ENCODE measurements at regions not wholly inside any gene's neighbourhood (a gene's known extent, or its start where the extent isn't known, plus 50 kb on each side); places are given as distances from the start of the nearest gene placed in this dataset.

- Mint-ChIP-seq H3K36me3 (peaks cover 2% of the 10 kb centered on the region), H3K9me3 (peaks cover 6% of the 10 kb centered on the region), H3K4me3 (no peak overlapping the region), H3K27me3 (no peaks in the 10 kb centered on the region), H3K27ac (no peak overlapping the region), H3K4me1 (peaks cover 1% of the 10 kb centered on the region)
- no peak for DNase-seq
Measured at GRCh38 chrX:78384486-78384885, 57.1 kb upstream of the CYSLTR1 start.

GRCh38 chrX:78383594-78383993 lies 56.2 kb upstream of the CYSLTR1 start:
- Mint-ChIP-seq H3K4me1 (peaks cover 5% of the 10 kb centered on the region), H3K36me3 (peaks cover 2% of the 10 kb centered on the region), H3K9me3 (peaks cover 2% of the 10 kb centered on the region), H3K27ac (no peak overlapping the region), H3K4me3 (no peak overlapping the region), H3K27me3 (no peaks in the 10 kb centered on the region)
- no peak for DNase-seq

DNA sequence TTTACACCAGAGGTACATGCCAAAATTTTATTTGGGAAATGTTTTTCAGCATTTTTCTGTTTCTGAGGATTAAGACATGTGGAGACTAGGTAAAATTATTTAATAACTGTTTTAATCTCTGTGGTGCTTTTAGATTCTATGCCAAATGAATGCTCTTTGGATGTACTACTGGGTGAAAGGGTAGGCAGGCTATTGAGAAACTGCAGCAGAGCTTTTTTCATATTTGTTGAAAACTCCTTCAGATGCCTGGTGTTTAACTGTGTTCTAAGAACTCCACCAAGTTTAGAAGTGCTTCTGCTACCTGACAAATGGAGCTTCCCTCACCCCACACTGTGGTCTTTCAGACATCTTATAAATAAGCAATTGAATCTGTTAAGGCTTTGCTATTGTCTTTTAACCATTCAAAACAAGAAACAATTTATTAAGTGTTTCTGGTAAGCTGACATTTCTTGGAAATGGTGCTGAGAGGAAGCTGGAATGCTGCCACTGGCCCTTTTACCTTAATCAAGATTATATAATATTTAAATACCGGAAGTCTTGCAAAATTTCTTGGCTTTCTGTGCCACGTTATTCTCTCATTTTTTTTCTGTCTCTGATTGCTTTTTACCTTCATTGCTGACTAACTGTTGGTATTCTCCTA lies 51.2 kb upstream of the CYSLTR1 start:
- peaks cover 2% of the 10 kb centered on the region for H3K9me3 Mint-ChIP-seq
- H3K36me3 Mint-ChIP-seq, result no peaks in the 10 kb centered on the region
- H3K4me1 Mint-ChIP-seq, result peaks cover 15% of the 10 kb centered on the region
- H3K4me3 Mint-ChIP-seq, result no peak overlapping the region
- DNase-seq, result no peak
- no peaks in the 10 kb centered on the region for H3K27me3 Mint-ChIP-seq
- H3K27ac Mint-ChIP-seq, result no peak overlapping the region
